ENCODE measurements at regions not wholly inside any gene's neighbourhood (a gene's known extent, or its start where the extent isn't known, plus 50 kb on each side); places are given as distances from the start of the nearest gene placed in this dataset.
"Not testable (repeated sequence)": the region's sequence is repeated elsewhere in the genome, so short reads cannot be mapped to it uniquely, and the experiment has no call there.

DNA sequence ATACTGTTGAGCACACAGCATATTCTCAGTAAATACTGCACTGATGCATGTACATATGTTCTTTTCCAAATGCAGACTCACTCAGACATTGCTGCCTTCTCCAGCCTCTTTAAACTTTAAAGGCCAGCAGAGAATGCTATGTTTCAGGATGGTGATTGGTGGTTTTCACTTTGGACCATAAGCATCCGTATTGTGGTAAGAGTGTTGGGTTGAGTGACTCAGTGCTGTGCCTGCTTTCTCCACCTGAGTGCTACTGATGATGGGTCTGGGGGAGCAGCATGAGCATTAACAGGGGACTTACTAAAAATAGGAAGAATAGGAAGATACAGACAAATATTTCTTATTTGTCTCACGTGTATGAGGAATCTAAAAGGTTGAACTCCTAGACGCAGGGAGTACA, 56.3 kb upstream of the ZNF92 start:
- DNase-seq (ENCODE audit: low read depth in 2 of 3, low spot score in 2 of 3), result no peak

- DNase-seq (ENCODE audit: low read depth in 2 of 3, low spot score in 2 of 3), result no peak
Observed at GRCh38 chr7:65310761-65311160, 62.9 kb upstream of the ZNF92 start.

- DNase-seq (ENCODE audit: low read depth in 2 of 3, low spot score in 2 of 3), result no peak
Observed at GRCh38 chr7:65308300-65308678, 65.4 kb upstream of the ZNF92 start.

DNA sequence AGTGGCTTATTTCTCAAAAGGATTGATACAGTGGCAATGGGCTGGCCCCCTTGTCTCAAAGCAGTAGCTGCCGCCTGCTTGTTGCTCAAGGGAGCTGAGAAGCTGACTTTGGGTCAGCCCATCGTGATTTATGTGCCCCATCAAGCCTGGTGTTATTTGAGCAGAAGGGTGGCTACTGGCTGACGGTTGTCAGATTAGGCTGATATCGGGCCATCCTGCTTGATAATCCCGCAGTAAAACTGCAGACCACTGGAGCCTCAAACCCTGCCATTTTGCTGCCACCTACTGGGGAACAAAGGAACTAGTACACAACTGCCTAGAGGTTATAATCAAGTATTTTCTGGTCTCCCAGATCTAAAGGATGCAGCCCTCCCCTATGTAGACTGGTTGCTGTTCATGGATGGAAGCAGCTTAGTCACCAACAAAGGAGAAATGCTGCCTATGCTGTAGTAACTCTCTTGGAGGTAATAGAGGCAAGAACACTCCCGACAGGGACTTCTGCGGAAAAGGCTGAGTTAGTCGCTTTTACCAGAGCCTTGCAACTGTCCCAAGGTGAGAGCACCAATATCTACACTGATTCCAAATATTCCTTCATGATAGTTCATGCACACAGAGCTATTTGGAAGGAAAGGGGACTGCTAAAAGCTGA, 65.9 kb upstream of the ZNF92 start:
- peak; percentile 3 to 12 (median 4) for DNase-seq (ENCODE audit: low read depth in 2 of 3, low spot score in 2 of 3)

DNA sequence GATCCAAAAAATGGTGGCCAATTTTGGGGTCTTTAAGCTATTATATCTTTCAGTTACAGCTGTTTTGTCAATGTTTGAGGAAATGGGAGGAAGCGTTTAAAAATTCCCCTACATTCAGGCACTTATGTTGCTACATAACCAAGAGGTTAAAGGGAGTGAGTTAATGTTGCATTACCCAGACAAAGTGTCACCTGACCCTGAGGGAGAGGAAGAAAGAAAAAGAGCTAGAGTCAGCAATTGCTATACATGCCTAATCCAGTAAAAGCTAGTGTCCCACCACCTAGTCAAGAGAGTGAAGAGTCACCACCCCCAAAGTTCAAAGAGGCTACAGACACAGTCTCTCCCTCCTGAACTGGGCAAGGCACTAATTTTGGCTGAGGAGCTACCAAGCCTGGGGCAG, 69.5 kb upstream of the ZNF92 start:
- DNase-seq (ENCODE audit: low read depth in 2 of 3, low spot score in 2 of 3), result no peak

DNA sequence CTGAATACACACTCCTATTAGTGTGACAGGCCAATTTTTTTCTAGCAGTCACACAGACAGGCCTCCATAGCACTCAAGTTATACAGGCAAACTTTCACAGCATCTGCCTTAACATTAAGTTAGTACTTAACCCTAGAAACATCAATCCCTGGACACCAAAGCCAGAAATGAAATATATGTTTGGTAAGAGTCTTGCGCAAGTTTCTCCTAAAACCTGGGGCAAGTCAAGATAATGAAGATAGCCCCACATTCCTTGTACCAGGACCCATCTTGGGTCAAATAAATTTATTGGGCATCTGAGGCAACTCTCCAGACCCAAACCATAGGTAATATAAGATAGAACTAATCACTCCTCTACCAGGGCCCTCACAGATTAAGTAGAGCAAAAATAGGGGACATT, 70.8 kb upstream of the ZNF92 start:
- DNase-seq (ENCODE audit: low read depth in 2 of 3, low spot score in 2 of 3), result no peak

DNA sequence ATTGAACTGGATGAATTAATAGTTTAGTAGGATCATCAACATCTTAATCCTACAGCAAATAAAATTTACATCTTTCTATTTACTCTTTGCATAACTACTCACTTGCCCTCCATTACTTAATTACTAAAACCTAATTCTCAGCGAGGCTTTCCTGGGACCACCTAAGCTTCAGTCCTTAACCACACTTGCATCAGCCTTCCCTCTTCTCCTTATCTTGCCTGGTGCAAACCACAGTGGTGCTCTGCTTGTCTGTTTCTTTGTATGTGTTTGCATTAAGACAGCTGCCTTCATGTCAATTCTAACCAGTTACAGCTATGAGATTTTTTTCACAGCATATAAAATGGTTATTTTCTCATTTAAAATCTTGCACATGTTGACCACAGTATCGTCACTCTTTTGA, 72.6 kb upstream of the ZNF92 start:
- no peak for DNase-seq (ENCODE audit: low read depth in 2 of 3, low spot score in 2 of 3)

DNA sequence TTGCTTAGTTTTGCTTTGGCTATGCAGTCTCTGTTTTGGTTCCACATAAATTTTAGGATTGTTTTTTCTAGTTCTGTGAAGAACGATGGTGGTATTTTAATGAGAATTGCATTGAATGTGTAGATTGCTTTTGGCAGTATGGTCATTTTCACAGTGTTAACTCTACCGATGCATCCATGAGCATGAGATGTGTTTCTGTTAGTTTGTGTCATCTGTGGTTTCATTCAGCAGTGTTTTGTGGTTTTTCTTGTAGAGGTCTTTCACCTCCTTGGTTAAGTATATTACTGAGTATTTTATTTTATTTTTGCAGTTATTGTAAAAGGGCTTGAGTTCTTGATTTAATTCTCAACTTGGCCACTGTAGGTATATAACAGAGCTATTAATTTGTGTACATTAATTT, 78.2 kb upstream of the ZNF92 start:
- DNase-seq (ENCODE audit: low read depth in 2 of 3, low spot score in 2 of 3), result no peak

GRCh38 chr7:65290340-65290739, 83.3 kb upstream of the ZNF92 start:
- DNase-seq (ENCODE audit: low read depth in 2 of 3, low spot score in 2 of 3), result not testable (repeated sequence)

GRCh38 chr7:65287023-65287422, 86.6 kb upstream of the ZNF92 start:
- no peak for DNase-seq (ENCODE audit: low read depth in 2 of 3, low spot score in 2 of 3)

DNA sequence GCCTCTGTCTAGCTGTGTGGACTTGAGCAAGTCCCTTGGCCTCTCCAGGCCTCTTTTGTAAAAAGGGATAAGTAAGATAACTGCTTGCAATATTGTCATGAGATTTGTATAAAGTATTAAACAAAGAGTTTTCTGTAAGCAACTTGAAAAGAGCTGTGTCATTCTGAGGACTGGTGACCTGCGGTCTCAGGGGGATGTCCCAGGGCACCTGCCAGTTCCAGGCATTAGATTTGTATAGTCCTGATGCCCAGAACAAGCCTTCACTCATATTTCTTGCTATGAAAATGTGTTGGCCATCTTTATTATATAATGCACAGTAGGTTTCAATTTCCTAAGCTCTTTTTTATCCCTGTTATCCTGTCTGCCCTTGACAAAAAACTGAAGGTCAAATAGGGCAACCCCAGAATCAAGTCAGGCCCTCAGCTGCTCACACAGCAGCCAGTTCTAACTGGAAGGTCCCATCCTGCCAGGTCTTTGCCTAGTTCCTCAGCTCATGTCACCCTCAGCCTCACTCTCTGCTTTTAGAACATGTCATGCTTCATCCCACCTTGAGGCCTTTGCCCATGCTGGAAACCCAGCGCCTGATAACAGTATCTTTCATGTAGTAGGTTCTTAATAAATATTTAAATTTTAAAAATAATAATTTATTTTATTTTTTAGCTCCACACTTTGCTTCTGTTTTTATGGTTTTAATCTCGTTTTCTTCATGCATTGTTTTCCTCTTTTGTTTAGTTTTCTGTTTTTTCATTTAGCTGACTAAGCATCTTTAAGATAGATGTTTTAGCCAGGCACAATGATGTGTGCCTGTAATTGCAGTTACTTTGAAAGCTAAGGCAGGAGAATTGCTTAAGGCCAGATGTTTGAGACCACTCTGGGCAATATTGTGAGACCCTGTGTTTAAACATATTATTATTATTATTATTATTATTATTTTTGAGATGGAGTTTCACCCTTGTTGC, 87.5 kb upstream of the ZNF92 start:
- DNase-seq (ENCODE audit: low read depth in 2 of 3, low spot score in 2 of 3), result no peak

DNA sequence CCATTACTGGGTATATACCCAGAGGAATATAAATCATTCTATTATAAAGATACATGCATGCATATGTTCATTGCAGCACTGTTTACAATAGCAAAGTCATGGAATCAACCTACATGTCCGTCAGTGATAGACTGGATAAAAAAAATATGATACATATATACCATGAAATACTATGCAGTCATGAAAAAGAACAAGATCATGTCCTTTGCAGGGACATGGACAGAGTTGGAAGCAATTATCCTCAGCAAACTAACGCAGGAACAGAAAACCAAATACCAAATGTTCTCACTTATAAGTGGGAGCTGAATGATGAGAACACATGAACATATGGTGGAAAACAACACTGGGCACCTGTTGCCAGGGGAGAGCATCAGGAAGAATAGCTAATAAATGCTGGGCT, 88.4 kb upstream of the ZNF92 start:
- not testable (repeated sequence) for DNase-seq (ENCODE audit: low read depth in 2 of 3, low spot score in 2 of 3)

DNA sequence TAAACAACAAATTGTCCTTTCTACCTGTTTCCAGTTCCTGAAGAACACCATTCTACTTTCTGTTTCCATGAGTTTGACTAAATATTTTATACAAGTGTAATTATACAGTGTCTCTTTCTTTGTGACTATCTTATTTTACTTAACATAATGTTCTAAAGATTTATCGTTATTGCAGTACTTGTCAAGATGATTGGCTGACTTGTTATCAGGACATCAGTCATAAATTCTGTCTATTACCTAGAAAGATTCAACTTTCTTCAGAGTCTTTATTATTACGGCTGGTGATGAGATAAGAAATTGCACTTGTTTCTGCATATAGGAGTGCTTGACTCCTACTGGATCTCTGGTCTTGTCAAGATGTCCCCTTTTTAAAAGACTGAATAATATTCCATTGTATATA, 93.9 kb upstream of the ZNF92 start:
- DNase-seq (ENCODE audit: low read depth in 2 of 3, low spot score in 2 of 3), result no peak

- no peak for DNase-seq (ENCODE audit: low read depth in 2 of 3, low spot score in 2 of 3)
Observed at GRCh38 chr7:65276822-65277221, 96.8 kb upstream of the ZNF92 start.

DNA sequence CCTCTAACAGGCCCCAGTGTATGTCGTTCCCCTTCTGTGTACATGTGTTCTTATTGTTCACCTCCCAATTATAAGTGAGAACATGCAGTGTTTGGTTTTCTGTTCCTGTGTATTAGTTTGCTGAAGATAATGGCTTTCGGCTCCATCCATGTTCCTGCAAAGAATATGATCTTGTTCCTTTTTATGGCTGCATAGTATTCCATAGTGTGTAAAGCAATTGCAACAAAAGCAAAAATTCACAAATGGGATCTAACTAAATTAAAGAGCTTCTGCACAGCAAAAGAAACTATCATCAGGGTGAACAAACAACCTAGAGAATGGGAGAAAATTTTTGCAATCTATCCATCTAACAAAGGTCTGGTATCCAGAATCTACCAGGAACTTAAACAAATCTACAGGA, 102.2 kb upstream of the ZNF92 start:
- DNase-seq (ENCODE audit: low read depth in 2 of 3, low spot score in 2 of 3), result not testable (repeated sequence)

DNA sequence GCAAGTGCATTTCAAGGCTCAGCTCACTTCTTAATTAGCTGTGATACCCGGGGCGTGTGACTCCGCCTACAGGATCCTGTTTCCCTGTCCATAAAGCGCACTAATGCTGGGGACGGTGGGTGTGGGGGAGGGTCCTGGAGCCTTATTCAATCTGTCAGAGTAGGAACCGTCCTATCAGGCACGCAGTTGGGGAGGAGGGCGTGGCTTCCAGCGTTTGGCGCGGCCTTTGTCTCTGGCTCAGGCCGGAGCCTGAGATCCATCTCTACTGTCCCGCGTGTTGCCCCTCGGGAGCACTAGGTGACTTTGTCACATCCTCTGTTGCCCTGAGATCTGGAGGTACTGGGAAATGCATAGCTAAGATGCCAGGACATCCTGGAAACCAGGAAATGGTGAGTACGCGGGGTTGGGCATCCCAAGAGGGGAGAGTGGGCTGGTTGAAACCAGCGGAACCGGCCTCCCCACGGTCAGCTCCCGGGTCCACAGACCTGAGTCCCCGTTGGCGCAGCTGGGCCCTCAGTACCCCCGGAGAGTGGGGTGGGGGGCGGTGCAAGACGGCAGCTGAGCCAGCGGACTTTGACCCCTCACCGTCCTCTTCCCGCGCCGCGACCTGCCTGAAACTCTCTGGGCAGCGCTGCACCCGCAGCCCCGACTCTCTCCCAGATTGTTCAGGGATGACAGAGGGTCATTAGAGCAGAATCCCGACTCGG, 104.4 kb upstream of the ZNF92 start:
- DNase-seq (ENCODE audit: low read depth in 2 of 3, low spot score in 2 of 3), result peak in 2 of 3 experiments; percentile 12 to 16

GRCh38 chr7:65268782-65269149, 104.9 kb upstream of the ZNF92 start:
- no peak for DNase-seq (ENCODE audit: low read depth in 2 of 3, low spot score in 2 of 3)

DNA sequence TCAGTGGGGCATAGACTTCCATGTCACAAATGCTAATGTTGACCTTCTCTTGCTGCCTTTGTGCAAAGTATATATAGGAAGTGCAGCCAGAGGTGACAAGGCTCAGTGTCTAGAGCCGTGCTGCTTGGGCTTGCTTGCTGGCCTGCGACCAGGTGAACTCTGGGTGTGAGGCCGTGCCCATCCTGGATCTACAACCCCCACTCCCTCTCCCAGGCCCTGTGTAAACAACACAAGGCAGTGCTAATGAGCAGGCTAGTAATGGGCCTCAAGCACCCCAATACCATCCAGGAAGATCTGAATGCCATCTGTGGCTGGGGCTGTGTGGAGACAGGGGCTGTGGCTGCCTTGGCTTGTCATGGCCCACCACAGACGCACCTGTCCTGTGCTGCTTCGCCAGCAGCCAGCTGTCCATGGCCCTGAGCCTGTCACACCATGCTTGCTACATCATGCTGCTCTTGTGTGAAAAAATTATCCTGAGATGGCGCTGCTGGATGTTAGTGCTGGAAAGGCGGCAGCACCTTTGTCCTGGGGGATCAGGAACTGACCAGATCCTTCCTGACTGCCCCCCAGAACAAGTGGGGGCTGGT, 107.6 kb upstream of the ZNF92 start:
- DNase-seq (ENCODE audit: low read depth in 2 of 3, low spot score in 2 of 3), result no peak

GRCh38 chr7:65264258-65264657, 109.4 kb upstream of the ZNF92 start:
- DNase-seq (ENCODE audit: low read depth in 2 of 3, low spot score in 2 of 3), result no peak

DNA sequence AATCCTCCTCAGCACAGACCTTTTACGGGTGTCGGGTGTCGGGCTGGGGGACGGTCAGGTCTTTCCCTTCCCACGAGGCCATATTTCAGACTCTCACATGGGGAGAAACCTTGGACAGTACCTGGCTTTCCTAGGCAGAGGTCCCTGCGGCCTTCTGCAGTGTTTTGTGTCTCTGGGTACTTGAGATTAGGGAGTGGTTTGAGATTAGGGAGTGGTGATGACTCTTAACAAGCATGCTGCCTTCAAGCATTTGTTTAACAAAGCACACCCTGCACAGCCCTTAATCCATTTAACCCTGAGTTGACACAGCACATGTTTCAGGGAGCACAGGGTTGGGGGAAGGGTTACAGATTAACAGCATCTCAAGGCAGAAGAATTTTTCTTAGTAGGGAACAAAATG, 113.0 kb upstream of the ZNF92 start:
- not testable (repeated sequence) for DNase-seq (ENCODE audit: low read depth in 2 of 3, low spot score in 2 of 3)

GRCh38 chr7:65259864-65260525, 113.7 kb upstream of the ZNF92 start:
- not testable (repeated sequence) for DNase-seq (ENCODE audit: low read depth in 2 of 3, low spot score in 2 of 3)

Data from activated CD8-positive, alpha-beta memory T cell treated with anti-CD3 and anti-CD28 coated beads for 48 hours (primary cell).